CD4-positive, alpha-beta T cell (primary cell): ENCODE measurements at regions not wholly inside any gene's neighbourhood (a gene's known extent, or its start where the extent isn't known, plus 50 kb on each side); places are given as distances from the start of the nearest gene placed in this dataset.

ENCODE experiments used
- ATAC-seq: fragments of 200-7000 bp; cut with Tn5 transposase; one replicate; pipeline ENCODE4 v1.10.0; 2022; ENCODE audit warnings: mild to moderate bottlenecking; ENCODE audit not compliant: poor library complexity
- CTCF ChIA-PET: fragments of 350-600 bp; sonication (Branson Sonifier 250); formaldehyde crosslinking; loops from one replicate; lab custom pipeline; 2021; ENCODE audit warnings: antibody characterized with exemption, inconsistent platforms; lab: Charles Lee
- POLR2A ChIA-PET: fragments of 350-600 bp; sonication (Branson Sonifier 250); formaldehyde crosslinking; loops from one replicate; lab custom pipeline; 2021; ENCODE audit warnings: antibody characterized with exemption, inconsistent platforms; lab: Charles Lee
- DNase-seq, 14 experiments: peaks; one replicate each; pipeline ENCODE4 v3.0.0-alpha.2; 2013 to 2020; ENCODE audit warnings: mixed read lengths in 2 of 14
- H3K27ac ChIP-seq, 2 donors: one replicate each; pipeline versions ENCODE4 v1.5.1 to v1.7.0; 2013; ENCODE audit warnings: low read length in 2 of 2, low read depth in 1 of 2, mild to moderate bottlenecking in 1 of 2
- H3K27me3 ChIP-seq, 2 experiments: 1 replicate in 1 of 2; 2 replicates in 1 of 2; pipeline versions ENCODE4 v1.6.1 to v1.7.0; 2013; ENCODE audit warnings: low read length in 2 of 2, control low read depth in 1 of 2, mild to moderate bottlenecking in 1 of 2, moderate library complexity in 1 of 2; ENCODE audit not compliant: insufficient read depth in 2 of 2, control insufficient read depth in 1 of 2
- H3K36me3 ChIP-seq: one replicate; pipeline ENCODE4 v1.6.1; 2013; ENCODE audit warnings: low read length, control low read depth; ENCODE audit not compliant: insufficient read depth
- H3K4me1 ChIP-seq: one replicate; pipeline ENCODE4 v1.6.1; 2013; ENCODE audit warnings: low read length, control low read depth; ENCODE audit not compliant: insufficient read depth
- H3K4me3 ChIP-seq: one replicate; pipeline ENCODE4 v1.5.1; 2013; ENCODE audit warnings: mild to moderate bottlenecking, low read length, moderate library complexity
- H3K9me3 ChIP-seq, 2 experiments: 1 replicate in 1 of 2; 2 replicates in 1 of 2; pipeline versions ENCODE4 v1.6.1 to v1.7.0; 2013; ENCODE audit warnings: low read length in 2 of 2, mild to moderate bottlenecking in 2 of 2, control low read depth in 1 of 2, moderate library complexity in 1 of 2; ENCODE audit not compliant: control insufficient read depth in 1 of 2, insufficient read depth in 1 of 2
- H3K27ac Mint-ChIP-seq: one replicate; pipeline ENCODE4 v1.8.0; 2020; ENCODE audit warnings: mixed read lengths
- H3K27me3 Mint-ChIP-seq: one replicate; pipeline ENCODE4 v1.8.0; 2021; ENCODE audit warnings: mixed read lengths
- H3K36me3 Mint-ChIP-seq: one replicate; pipeline ENCODE4 v1.8.0; 2021; ENCODE audit warnings: low read depth, mixed read lengths
- H3K4me1 Mint-ChIP-seq: one replicate; pipeline ENCODE4 v1.8.0; 2021; ENCODE audit warnings: low read depth, mixed read lengths
- H3K4me3 Mint-ChIP-seq: one replicate; pipeline ENCODE4 v1.8.0; 2020; ENCODE audit warnings: mild to moderate bottlenecking, mixed read lengths
- H3K9me3 Mint-ChIP-seq: one replicate; pipeline ENCODE4 v1.8.0; 2020; ENCODE audit warnings: mixed read lengths
- CTCF ChIP-seq: fragments of 200-600 bp; IDR thresholded peaks from one replicate; pipeline ENCODE4 v1.8.0; 2022; ENCODE audit warnings: antibody characterized with exemption, mild to moderate bottlenecking
- intact Hi-C, 2 experiments: fragments of 100-400 bp; cut with DNase I in 1 of 2; cut with micrococcal nuclease in 1 of 2; formaldehyde crosslinking; loops; one replicate each; pipeline versions ENCODE4 v1.15.1 to v1.9.0; 2023 to 2025; cut with DNase I, micrococcal nuclease

- Mint-ChIP-seq H3K4me3 (peak overlapping the region; percentile 97), H3K27me3 (peaks cover 6% of the 10 kb centered on the region), H3K36me3 (peaks cover 16% of the 10 kb centered on the region), H3K9me3 (no peaks in the 10 kb centered on the region), H3K4me1 (peaks cover 58% of the 10 kb centered on the region), H3K27ac (peak overlapping the region; percentile 99)
- ATAC-seq = no peak
- peaks cover 35% of the 10 kb centered on the region for H3K4me1 ChIP-seq
- intact Hi-C loops = loop anchor here in 1 of 2 experiments (5.0 kb wide), 1 partner anchor 53 kb away; no protein-coding TSS in a partner anchor
- POLR2A ChIA-PET = interaction anchor here (0.8 to 1.6 kb wide), 5 partner anchors 10 to 198 kb away, joined by 3 to 8 read pairs (median 7); no protein-coding TSS in a partner anchor
- H3K27ac ChIP-seq = peak overlapping the region; percentile 100
- H3K36me3 ChIP-seq = no peaks in the 10 kb centered on the region
- no peaks in the 10 kb centered on the region for H3K27me3 ChIP-seq
- no peaks in the 10 kb centered on the region for H3K9me3 ChIP-seq
- TF ChIP-seq CTCF = no peak
- DNase-seq = no peak
- CTCF ChIA-PET = interaction anchor here (1.1 to 1.5 kb wide), 4 partner anchors 51 to 143 kb away, joined by 3 to 4 read pairs (median 4); partner anchors contain the start of gene KRAS
- H3K4me3 ChIP-seq = peak overlapping the region; percentile 75
Measured at GRCh38 chr12:25384893-25385248, 134.1 kb upstream of the KRAS start.

- peak in 3 of 14 experiments; percentile 5 to 41 (median 11) for DNase-seq
- Histone ChIP-seq H3K27ac (peak overlapping the region; percentile 100), H3K36me3 (no peaks in the 10 kb centered on the region), H3K4me3 (peak overlapping the region; percentile 75), H3K4me1 (peaks cover 35% of the 10 kb centered on the region), H3K27me3 (no peaks in the 10 kb centered on the region), H3K9me3 (no peaks in the 10 kb centered on the region)
- intact Hi-C loops = loop anchor here in 1 of 2 experiments (5.0 kb wide), 1 partner anchor 52 kb away; no protein-coding TSS in a partner anchor
- Mint-ChIP-seq H3K36me3 (peaks cover 16% of the 10 kb centered on the region), H3K4me3 (peak overlapping the region; percentile 97), H3K4me1 (peaks cover 59% of the 10 kb centered on the region), H3K9me3 (no peaks in the 10 kb centered on the region), H3K27me3 (peaks cover 6% of the 10 kb centered on the region), H3K27ac (peak overlapping the region; percentile 99)
- CTCF ChIA-PET = interaction anchor here (1.1 to 1.5 kb wide), 4 partner anchors 50 to 143 kb away, joined by 3 to 4 read pairs (median 4); partner anchors contain the start of gene KRAS
- POLR2A ChIA-PET = interaction anchor here (0.8 to 2.4 kb wide), 7 partner anchors 10 to 198 kb away, joined by 3 to 10 read pairs (median 7); no protein-coding TSS in a partner anchor
- no peak for TF ChIP-seq CTCF
- no peak for ATAC-seq
Measured at GRCh38 chr12:25384038-25384892, 133.5 kb upstream of the KRAS start.

GRCh38 chr12:25382311-25383106 is 131.8 kb upstream of the KRAS start:
- Histone ChIP-seq H3K9me3 (no peaks in the 10 kb centered on the region), H3K27me3 (no peaks in the 10 kb centered on the region), H3K36me3 (no peaks in the 10 kb centered on the region), H3K4me3 (no peak overlapping the region), H3K27ac (peak overlapping the region; percentile 33 to 35), H3K4me1 (peaks cover 42% of the 10 kb centered on the region)
- CTCF ChIA-PET = interaction anchor here (1.1 to 1.4 kb wide), 3 partner anchors 48 to 141 kb away, joined by 3 to 4 read pairs (median 3); no protein-coding TSS in a partner anchor
- Mint-ChIP-seq H3K36me3 (peaks cover 16% of the 10 kb centered on the region), H3K27me3 (peaks cover 6% of the 10 kb centered on the region), H3K4me3 (peak overlapping the region; percentile 74), H3K4me1 (peaks cover 62% of the 10 kb centered on the region), H3K27ac (peak overlapping the region; percentile 99), H3K9me3 (no peaks in the 10 kb centered on the region)
- intact Hi-C loops = loop anchor here in 1 of 2 experiments (5.0 kb wide), 1 partner anchor 50 kb away; no protein-coding TSS in a partner anchor
- peak in 8 of 14 experiments; percentile 18 to 62 (median 36) for DNase-seq
- POLR2A ChIA-PET = interaction anchor here (0.5 to 2.4 kb wide), 7 partner anchors 59 to 578 kb away, joined by 3 to 10 read pairs (median 4); partner anchors contain the start of genes DNAI7 and ETFRF1
- no peak for TF ChIP-seq CTCF
- ATAC-seq = no peak
